ENCODE measurements at regions not wholly inside any gene's neighbourhood (a gene's known extent, or its start where the extent isn't known, plus 50 kb on each side); places are given as distances from the start of the nearest gene placed in this dataset.
A peak's percentile ranks its signal among the peaks of the same experiment; 100 is the strongest.

DNA sequence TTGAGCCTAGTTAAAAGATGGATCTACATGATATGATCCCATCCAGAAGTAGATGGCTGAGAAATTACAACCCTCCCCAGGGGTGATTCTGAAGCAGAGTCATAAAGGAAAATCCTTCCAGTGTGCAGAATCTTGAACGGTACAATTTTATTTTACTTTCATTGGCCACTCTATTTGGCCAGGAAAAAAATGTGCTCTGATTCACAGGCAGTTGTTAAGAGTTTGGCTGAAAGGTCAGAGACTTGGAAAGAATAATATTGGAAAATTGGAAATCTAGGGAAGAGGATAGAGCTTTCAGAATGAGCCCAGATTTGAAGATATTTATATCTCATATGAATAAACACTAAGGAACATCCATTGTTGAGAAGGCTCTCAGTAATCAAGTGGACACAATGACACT, 1299.3 kb upstream of the GJE1 start:
- no peak for ATAC-seq
- intact Hi-C loops (cut with DNase I; ENCODE audit: low total_unique reads): no loop called here
- no peaks in the 10 kb centered on the region for H3K4me1 ChIP-seq
- H3K27me3 ChIP-seq: no peaks in the 10 kb centered on the region
- in situ Hi-C loops (cut with MboI; ENCODE audit: low sequenced_read_pairs in 4 of 4): no loop called here
- no peaks in the 10 kb centered on the region for H3K36me3 ChIP-seq
- no peaks in the 10 kb centered on the region for H3K9me3 ChIP-seq
- TF ChIP-seq POLR2A (IDR thresholded peaks at IDR 0.05) (no peak), CTCF (IDR thresholded peaks at IDR 0.05 in 4 of 5, conservative IDR thresholded peaks at IDR 0.05 in 1 of 5) (no peak)
- H3K4me3 ChIP-seq: no peak overlapping the region
- no peak for DNase-seq
- H3K27ac ChIP-seq: peak overlapping the region in 1 of 4 donors; percentile 52

- H3K27me3 ChIP-seq: no peaks in the 10 kb centered on the region
- H3K4me3 ChIP-seq: no peak overlapping the region
- H3K36me3 ChIP-seq: no peaks in the 10 kb centered on the region
- no peaks in the 10 kb centered on the region for H3K9me3 ChIP-seq
- no peaks in the 10 kb centered on the region for H3K4me1 ChIP-seq
- no peak overlapping the region for H3K27ac ChIP-seq
- TF ChIP-seq POLR2A (IDR thresholded peaks at IDR 0.05) (no peak), CTCF (IDR thresholded peaks at IDR 0.05 in 4 of 5, conservative IDR thresholded peaks at IDR 0.05 in 1 of 5) (no peak)
- in situ Hi-C loops (cut with MboI; ENCODE audit: low sequenced_read_pairs in 4 of 4) (no loop called here), intact Hi-C loops (cut with DNase I; ENCODE audit: low total_unique reads) (no loop called here)
- ATAC-seq (no peak), DNase-seq (no peak)
These were observed 1302.1 kb upstream of the GJE1 start for GRCh38 chr6:140830666-140831065.

GRCh38 chr6:140828856-140829255, 1303.9 kb upstream of the GJE1 start:
- no peaks in the 10 kb centered on the region for H3K36me3 ChIP-seq
- no peak for TF ChIP-seq POLR2A (IDR thresholded peaks at IDR 0.05)
- TF ChIP-seq CTCF (IDR thresholded peaks at IDR 0.05 in 4 of 5, conservative IDR thresholded peaks at IDR 0.05 in 1 of 5): no peak
- H3K27ac ChIP-seq: no peak overlapping the region
- in situ Hi-C loops (cut with MboI; ENCODE audit: low sequenced_read_pairs in 4 of 4): no loop called here
- no peaks in the 10 kb centered on the region for H3K27me3 ChIP-seq
- no peak overlapping the region for H3K4me3 ChIP-seq
- ATAC-seq (no peak), DNase-seq (no peak)
- H3K4me1 ChIP-seq: no peaks in the 10 kb centered on the region
- intact Hi-C loops (cut with DNase I; ENCODE audit: low total_unique reads): no loop called here
- no peaks in the 10 kb centered on the region for H3K9me3 ChIP-seq

DNA sequence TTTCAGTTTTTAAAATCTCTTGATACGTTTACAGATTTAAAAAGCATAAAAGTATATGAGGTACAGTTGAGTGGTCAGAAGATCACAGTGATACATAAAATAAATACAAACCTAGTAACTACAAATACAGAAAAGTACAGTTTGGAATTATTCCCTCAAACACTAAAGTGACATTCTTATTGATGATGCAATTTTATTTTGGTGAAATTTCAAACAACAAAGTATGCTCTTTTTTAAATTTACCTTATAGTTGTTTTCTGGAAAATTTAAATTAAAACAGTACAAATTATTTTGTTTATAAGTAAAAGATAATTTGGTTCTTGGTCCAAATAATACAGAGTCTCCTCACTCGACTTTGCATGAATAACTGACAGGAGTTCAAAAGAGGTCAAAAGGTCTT, 1305.1 kb upstream of the GJE1 start:
- TF ChIP-seq POLR2A (IDR thresholded peaks at IDR 0.05) (no peak), CTCF (IDR thresholded peaks at IDR 0.05 in 4 of 5, conservative IDR thresholded peaks at IDR 0.05 in 1 of 5) (no peak)
- intact Hi-C loops (cut with DNase I; ENCODE audit: low total_unique reads) (no loop called here), in situ Hi-C loops (cut with MboI; ENCODE audit: low sequenced_read_pairs in 4 of 4) (no loop called here)
- DNase-seq (no peak), ATAC-seq (no peak)
- H3K36me3 ChIP-seq: no peaks in the 10 kb centered on the region
- no peaks in the 10 kb centered on the region for H3K9me3 ChIP-seq
- H3K27ac ChIP-seq: no peak overlapping the region
- no peaks in the 10 kb centered on the region for H3K4me1 ChIP-seq
- H3K27me3 ChIP-seq: no peaks in the 10 kb centered on the region
- H3K4me3 ChIP-seq: no peak overlapping the region

DNA sequence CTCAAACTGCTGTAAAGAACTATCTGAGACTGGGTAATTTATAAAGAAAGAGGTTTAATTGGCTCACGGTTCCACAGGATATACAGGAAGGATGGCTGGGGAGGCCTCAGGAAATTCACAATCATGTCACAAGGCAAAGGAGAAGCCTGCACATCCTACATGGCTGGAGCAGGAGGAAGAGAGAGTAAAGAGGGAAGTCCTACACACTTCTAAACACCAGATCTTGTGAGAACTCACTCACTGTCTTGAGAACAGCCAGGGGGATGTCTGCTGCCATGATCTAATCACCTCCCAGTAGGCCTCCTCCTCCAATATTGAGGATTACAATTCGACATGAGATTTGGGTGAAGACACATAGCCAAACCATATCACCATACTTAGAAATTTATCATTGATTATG, 1307.0 kb upstream of the GJE1 start:
- no peaks in the 10 kb centered on the region for H3K27me3 ChIP-seq

More for the DNA sequence above, 1307.0 kb upstream of the GJE1 start:
- Histone ChIP-seq H3K4me1 (no peaks in the 10 kb centered on the region), H3K36me3 (no peaks in the 10 kb centered on the region), H3K4me3 (no peak overlapping the region), H3K9me3 (no peaks in the 10 kb centered on the region), H3K27ac (no peak overlapping the region)
- intact Hi-C loops (cut with DNase I; ENCODE audit: low total_unique reads): no loop called here
- ATAC-seq: no peak
- no peak for TF ChIP-seq POLR2A (IDR thresholded peaks at IDR 0.05)
- DNase-seq: no peak
- in situ Hi-C loops (cut with MboI; ENCODE audit: low sequenced_read_pairs in 4 of 4): no loop called here
